IPS DF 4.7 (cell line): ENCODE measurements at regions not wholly inside any gene's neighbourhood (a gene's known extent, or its start where the extent isn't known, plus 50 kb on each side); places are given as distances from the start of the nearest gene placed in this dataset.

Source experiments
- DNase-seq: peaks from one replicate; pipeline ENCODE4 v3.0.0-alpha.2; 2013; ENCODE audit warnings: low spot score; ENCODE audit errors: extremely low read depth

GRCh38 chr15:95715116-95715903 is 615.2 kb upstream of the NR2F2 start:
- DNase-seq = no peak

- no peak for DNase-seq
Measured at GRCh38 chr15:95715906-95716656, 614.4 kb upstream of the NR2F2 start.

- DNase-seq = no peak
Measured at GRCh38 chr15:95716708-95717107, 613.8 kb upstream of the NR2F2 start.

DNA sequence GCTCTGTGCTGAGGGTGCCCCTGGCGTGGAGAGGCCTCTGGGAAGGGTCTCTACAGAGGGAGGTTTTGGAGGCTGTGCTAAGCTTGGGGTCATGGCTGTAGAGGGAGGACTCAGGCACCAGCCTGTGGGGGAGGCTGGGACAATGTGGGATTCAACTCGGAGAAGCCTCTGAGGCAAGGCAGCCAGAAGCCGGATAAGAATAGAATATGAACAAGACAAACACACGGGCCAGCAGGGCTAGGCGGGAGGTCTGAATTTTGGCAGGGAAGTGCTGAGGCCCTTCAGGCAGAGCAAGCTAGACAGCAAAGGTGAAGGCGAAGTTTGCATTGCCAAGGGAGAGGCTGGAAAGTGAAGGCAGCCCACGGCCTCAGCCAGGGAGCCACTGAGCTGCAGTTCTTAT is 612.1 kb upstream of the NR2F2 start:
- DNase-seq = no peak

DNA sequence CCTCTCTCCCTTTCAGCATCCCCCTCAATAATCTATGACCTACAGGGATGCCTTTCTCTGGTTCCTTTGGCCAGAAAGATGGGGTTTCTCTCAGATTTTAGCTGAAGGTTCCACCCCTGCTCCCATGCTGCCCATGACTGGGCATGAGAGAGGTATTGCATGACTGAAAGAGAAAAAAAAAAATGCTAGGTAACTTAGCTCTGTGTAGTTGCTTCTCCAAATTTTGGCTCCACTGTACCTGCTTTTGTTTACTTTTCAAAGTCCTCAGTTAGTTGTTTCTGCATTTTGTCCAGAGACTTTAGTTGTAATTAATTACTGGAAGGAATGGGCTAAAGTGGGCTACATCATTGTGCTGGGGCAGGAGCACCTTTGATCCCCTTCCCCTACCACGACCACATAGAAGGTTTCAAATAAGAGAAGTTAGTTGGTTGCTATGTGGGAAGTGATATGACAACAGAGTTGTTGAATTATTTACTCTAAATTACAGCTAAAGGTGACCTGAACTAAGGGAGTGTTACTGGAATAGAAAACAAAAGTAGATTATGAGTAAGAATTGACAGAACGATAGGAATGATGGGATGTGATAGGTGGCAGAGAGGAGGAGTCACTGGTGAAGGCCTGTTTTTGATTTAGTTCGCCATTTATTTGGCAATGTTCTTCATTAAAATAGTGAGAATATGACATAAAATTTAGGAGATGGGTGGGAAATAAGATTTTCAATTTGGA is 605.4 kb upstream of the NR2F2 start:
- no peak for DNase-seq

- DNase-seq = no peak
Measured at GRCh38 chr15:95726891-95727290, 603.6 kb upstream of the NR2F2 start.

GRCh38 chr15:95733931-95734330 is 596.6 kb upstream of the NR2F2 start:
- DNase-seq = no peak

GRCh38 chr15:95734422-95735316 is 595.8 kb upstream of the NR2F2 start:
- DNase-seq = no peak

DNA sequence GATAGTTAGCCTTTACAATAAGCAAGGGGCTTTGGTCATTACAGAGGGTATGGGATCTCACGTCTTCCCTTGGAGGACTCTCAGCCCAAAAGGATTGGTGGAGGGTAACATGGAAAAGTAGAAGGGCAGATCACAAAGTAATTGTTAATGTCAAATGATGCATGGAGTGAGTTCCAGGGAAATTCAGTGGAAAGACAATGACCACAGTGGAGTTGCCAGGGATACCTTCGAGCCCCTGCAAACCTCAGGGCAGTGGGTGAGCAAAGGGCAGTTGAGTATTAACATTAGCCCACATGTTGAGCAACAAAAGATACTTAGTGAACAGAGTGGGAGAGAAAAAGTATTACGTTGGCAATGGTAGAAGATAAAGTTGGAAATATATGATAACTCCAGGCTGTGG is 593.4 kb upstream of the NR2F2 start:
- DNase-seq = no peak

DNA sequence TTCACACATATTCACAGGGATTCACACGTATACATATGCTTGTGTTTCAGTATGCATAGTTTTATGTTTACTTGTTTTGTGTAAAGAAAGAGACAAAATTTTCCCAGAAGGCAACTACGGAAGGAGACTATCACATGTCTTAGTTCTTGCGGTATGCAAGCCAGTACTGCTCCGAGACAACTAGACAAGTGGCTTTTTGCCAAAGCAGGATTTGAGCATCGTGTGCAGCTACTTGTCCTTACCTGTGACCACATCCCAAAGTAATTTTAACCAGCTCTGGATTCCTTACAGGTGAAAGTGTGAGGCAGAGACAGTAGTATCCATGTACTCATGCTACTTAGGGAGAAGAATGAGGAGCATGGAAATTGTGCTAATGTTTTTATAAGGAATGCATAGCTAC is 591.4 kb upstream of the NR2F2 start:
- no peak for DNase-seq

DNA sequence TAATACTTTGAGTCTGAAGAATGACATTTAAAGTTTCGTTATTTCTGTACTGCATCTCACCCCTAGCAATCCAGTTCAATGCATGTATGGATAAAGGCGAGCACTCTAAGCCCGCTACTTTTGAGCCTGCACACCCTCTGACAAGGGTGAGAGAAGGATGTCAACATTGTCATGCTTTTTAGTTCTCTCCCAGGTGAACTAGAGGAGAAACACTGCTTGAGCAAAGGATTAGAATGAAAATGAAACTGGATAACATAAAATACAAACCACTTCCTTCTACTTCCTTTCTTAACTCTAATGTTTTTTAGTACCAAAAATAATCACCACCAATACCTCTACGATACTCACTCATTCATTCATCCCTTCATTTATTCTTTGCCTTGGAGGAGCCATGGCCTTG is 588.7 kb upstream of the NR2F2 start:
- no peak for DNase-seq

- no peak for DNase-seq
Measured at GRCh38 chr15:95742256-95742655, 588.2 kb upstream of the NR2F2 start.

DNA sequence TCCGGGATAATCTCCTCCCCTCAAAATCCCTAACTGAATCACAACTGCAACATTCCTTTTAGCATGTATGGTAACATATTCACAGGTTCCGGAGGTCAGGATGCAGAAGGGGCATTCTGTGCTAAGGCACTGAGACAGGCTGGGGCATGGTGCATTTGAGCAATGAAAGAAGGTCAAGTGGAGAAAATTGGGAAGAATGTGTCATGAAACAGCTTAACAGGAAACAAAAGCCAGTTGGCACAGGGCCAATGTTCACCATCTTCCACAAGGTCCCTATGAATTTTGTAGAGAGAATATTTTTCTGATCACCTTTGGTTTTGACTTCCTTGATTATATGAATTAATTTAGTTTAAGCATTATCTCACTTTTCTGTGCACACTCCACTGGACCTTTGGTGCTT is 587.7 kb upstream of the NR2F2 start:
- DNase-seq = no peak

- DNase-seq = no peak
Measured at GRCh38 chr15:95757171-95757570, 573.3 kb upstream of the NR2F2 start.

- no peak for DNase-seq
Measured at GRCh38 chr15:95758451-95758850, 572.0 kb upstream of the NR2F2 start.

DNA sequence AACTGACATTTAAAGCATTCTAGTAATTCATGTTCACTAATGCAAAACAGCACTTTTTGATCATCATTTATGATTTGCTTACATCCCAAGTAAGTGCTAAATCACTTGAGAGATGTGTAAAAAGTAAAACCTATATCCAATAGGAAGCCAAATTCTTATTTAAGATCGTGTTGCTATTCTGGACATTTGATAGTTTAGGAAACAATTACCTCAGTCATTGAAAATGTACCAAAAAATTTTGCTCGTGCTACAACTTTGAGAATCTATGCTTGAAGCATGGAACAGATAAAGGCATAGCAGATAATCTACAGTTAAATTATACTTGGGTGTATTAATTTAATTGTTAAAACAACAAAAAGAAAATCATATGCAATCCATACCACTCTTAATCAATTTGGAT is 571.6 kb upstream of the NR2F2 start:
- DNase-seq = no peak

- peak; percentile 16 for DNase-seq
Measured at GRCh38 chr15:95760508-95760907, 570.0 kb upstream of the NR2F2 start.

DNA sequence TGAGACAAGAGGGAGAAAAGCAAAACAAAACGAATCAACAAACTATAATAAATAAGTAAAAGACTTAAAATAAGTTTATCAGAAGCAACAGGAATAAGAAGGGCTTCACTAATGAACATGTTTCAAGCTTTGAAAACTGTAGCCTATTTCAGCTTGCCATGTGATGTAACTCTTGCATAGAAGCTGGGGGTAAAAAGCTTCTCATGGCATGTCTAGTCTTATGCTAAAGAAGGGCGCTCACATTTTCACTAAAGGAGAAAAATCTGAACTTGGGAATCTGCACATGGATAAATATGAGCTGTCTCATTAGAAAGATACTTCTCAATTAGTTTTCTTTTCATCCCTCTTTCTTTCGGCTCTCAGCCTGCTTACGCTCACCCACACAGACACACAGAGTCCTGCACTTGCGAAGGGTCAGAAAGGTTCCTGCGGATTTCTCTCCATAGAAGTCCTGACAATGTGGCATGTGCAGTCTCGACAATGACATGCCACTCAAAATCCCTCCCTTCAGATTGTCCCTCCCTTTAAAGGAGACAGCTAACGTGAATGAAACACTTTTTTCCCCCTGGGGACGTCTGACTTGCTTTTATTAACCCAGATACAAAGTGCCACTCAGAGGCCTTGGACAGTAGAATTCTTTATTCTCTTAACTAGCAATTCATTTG is 568.9 kb upstream of the NR2F2 start:
- DNase-seq = no peak

DNA sequence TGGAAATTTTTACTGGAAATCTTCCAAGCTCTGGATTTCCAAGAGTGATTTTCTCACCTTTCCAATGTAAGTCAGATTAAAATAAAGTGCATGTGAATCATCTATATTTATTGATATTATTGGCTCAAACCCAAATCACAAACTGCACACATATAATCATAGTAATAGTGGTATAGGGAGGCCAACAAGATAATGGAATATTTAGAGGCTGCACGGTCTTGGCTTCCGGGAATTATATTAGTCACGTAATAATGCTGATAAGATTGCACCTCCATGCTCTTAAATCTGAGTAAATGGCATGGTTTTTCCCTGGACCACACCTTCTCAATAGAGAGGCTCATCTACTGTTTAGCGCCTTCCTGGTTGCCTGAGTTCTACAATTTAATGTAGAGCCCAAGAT is 567.1 kb upstream of the NR2F2 start:
- DNase-seq = no peak

DNA sequence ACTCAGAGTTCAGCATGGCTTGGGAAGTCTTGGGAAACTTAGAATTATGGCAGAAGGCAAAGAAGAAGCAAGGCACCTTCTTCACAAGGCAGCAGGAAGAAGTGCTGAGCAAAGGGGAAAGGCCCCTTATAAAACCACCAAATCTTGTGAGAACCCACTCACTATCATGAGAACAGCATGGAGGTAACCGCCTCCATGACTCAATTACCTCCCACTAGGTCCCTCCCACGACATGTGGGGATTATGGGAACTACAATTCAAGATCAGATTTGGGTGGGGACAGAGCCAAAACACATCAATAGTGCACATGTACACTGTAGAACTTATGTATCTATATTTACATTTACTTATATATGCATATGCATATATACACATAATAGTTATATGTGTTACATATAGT is 565.3 kb upstream of the NR2F2 start:
- no peak for DNase-seq

DNA sequence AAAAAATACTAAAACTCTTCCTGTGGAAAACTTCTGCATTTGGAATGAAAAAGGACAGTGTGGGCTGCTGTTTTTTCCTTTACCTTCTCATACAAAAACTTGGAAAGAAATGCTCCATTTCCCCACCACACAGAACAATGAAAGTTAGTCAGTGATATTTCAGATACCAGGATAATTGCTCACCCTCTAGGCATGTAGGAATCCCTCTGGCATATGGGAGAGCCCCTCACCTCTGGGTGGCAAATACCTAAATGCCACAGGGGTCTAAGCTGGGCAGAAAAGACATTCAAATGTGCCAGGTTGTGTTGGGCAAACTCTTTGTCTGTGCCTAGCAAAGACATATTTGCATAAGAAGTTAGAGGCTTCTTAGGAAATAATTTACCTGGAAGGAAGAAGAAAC is 560.3 kb upstream of the NR2F2 start:
- no peak for DNase-seq
